Neutrophil (primary cell): ENCODE measurements at regions not wholly inside any gene's neighbourhood (a gene's known extent, or its start where the extent isn't known, plus 50 kb on each side); places are given as distances from the start of the nearest gene placed in this dataset.

Experiments used
- H3K27ac ChIP-seq: fragments of 200-600 bp; sonication (generic); 2 replicates; pipeline ENCODE4 v1.5.1; 2016; ENCODE audit warnings: mild to moderate bottlenecking, moderate library complexity
- H3K27me3 ChIP-seq: fragments of 200-600 bp; sonication (generic); 2 replicates; pipeline ENCODE4 v1.6.0; 2016; ENCODE audit warnings: mild to moderate bottlenecking
- H3K36me3 ChIP-seq: fragments of 200-600 bp; sonication (generic); 2 replicates; pipeline ENCODE4 v1.5.1; 2017
- H3K4me1 ChIP-seq, 2 experiments: fragments of 200-600 bp in 1 of 2; sonication (generic) in 1 of 2; 1 replicate in 1 of 2; 2 replicates in 1 of 2; pipeline versions ENCODE4 v1.5.1 to v1.6.1; 2013 to 2016; ENCODE audit warnings: low read depth in 1 of 2, low read length in 1 of 2, mild to moderate bottlenecking in 1 of 2, moderate library complexity in 1 of 2; ENCODE audit not compliant: control insufficient read depth in 1 of 2, insufficient read depth in 1 of 2
- H3K4me3 ChIP-seq, 2 experiments: fragments of 200-600 bp in 1 of 2; sonication (generic) in 1 of 2; 1 replicate in 1 of 2; 2 replicates in 1 of 2; pipeline ENCODE4 v1.5.1; 2013 to 2016; ENCODE audit warnings: low read depth in 1 of 2, low read length in 1 of 2, mild to moderate bottlenecking in 1 of 2, moderate library complexity in 1 of 2
- H3K9me3 ChIP-seq: fragments of 200-600 bp; sonication (generic); 2 replicates; pipeline ENCODE4 v1.5.1; 2016
- CTCF ChIP-seq: fragments of 200-600 bp; sonication (generic); IDR thresholded peaks from 2 replicates; pipeline ENCODE4 v1.5.1; 2016; ENCODE audit warnings: antibody characterized with exemption

GRCh38 chr1:55716610-55717009 lies 501.4 kb upstream of the USP24 start:
- Histone ChIP-seq H3K36me3 (no peaks in the 10 kb centered on the region), H3K27me3 (no peaks in the 10 kb centered on the region), H3K4me1 (no peaks in the 10 kb centered on the region), H3K4me3 (no peak overlapping the region), H3K9me3 (no peaks in the 10 kb centered on the region), H3K27ac (no peak overlapping the region)
- no peak for TF ChIP-seq CTCF

- Histone ChIP-seq H3K4me3 (no peak overlapping the region), H3K9me3 (no peaks in the 10 kb centered on the region), H3K27me3 (no peaks in the 10 kb centered on the region), H3K36me3 (no peaks in the 10 kb centered on the region), H3K4me1 (no peaks in the 10 kb centered on the region), H3K27ac (no peak overlapping the region)
- no peak for TF ChIP-seq CTCF
Observed at GRCh38 chr1:55716151-55716550, 501.0 kb upstream of the USP24 start.

GRCh38 chr1:55714230-55714629 lies 499.1 kb upstream of the USP24 start:
- Histone ChIP-seq H3K36me3 (no peaks in the 10 kb centered on the region), H3K4me3 (no peak overlapping the region), H3K27ac (no peak overlapping the region), H3K9me3 (no peaks in the 10 kb centered on the region), H3K4me1 (no peaks in the 10 kb centered on the region), H3K27me3 (no peaks in the 10 kb centered on the region)
- TF ChIP-seq CTCF: no peak

GRCh38 chr1:55713516-55713915 lies 498.4 kb upstream of the USP24 start:
- Histone ChIP-seq H3K27ac (no peak overlapping the region), H3K4me1 (no peaks in the 10 kb centered on the region), H3K27me3 (no peaks in the 10 kb centered on the region), H3K4me3 (no peak overlapping the region), H3K36me3 (no peaks in the 10 kb centered on the region), H3K9me3 (no peaks in the 10 kb centered on the region)
- no peak for TF ChIP-seq CTCF

- no peaks in the 10 kb centered on the region for H3K36me3 ChIP-seq
- H3K27ac ChIP-seq: no peak overlapping the region
- no peaks in the 10 kb centered on the region for H3K4me1 ChIP-seq
- H3K9me3 ChIP-seq: no peaks in the 10 kb centered on the region
- no peak for TF ChIP-seq CTCF
- H3K27me3 ChIP-seq: no peaks in the 10 kb centered on the region
- H3K4me3 ChIP-seq: no peak overlapping the region
Observed at GRCh38 chr1:55712148-55712547, 497.0 kb upstream of the USP24 start.

- Histone ChIP-seq H3K9me3 (no peaks in the 10 kb centered on the region), H3K27me3 (no peaks in the 10 kb centered on the region), H3K27ac (no peak overlapping the region), H3K4me3 (no peak overlapping the region), H3K4me1 (no peaks in the 10 kb centered on the region), H3K36me3 (no peaks in the 10 kb centered on the region)
- TF ChIP-seq CTCF: no peak
Observed at GRCh38 chr1:55708781-55709180, 493.6 kb upstream of the USP24 start.
